H1 (cell line): ENCODE measurements at regions not wholly inside any gene's neighbourhood (a gene's known extent, or its start where the extent isn't known, plus 50 kb on each side); places are given as distances from the start of the nearest gene placed in this dataset.

Source experiments
- CTCF ChIA-PET: fragments of 300-600 bp; sonication (Branson Sonifier 250); formaldehyde crosslinking; loops from one replicate; lab custom pipeline; 2021; ENCODE audit not compliant: partially characterized antibody; lab: Charles Lee
- POLR2A ChIA-PET: fragments of 300-600 bp; sonication (Branson Sonifier 250); formaldehyde crosslinking; loops from one replicate; lab custom pipeline; 2021; ENCODE audit warnings: inconsistent platforms; ENCODE audit not compliant: partially characterized antibody; lab: Charles Lee
- DNase-seq, 2 experiments: peaks; one replicate each; pipeline versions ENCODE4 v3.0.0 to v3.0.0-alpha.2; 2010 to 2022; ENCODE audit warnings: low spot score in 2 of 2, low read depth in 1 of 2, mixed read lengths in 1 of 2
- FAIRE-seq: peaks from 2 replicates; lab custom pipeline; 2011; peaks lifted over from hg19 to GRCh38; lab: Jason Lieb, UNC
- H2AFZ ChIP-seq: 2 replicates; pipeline ENCODE4 v1.8.1; 2012; ENCODE audit warnings: low read length, inconsistent platforms
- H2AK5ac ChIP-seq: 2 replicates; pipeline ENCODE4 v1.6.1; 2013; ENCODE audit warnings: low read depth, low read length
- H2BK120ac ChIP-seq: replicated peaks from 2 replicates; pipeline ENCODE3; 2013; ENCODE audit warnings: low read depth, low read length, inconsistent platforms
- H2BK12ac ChIP-seq: 2 replicates; pipeline ENCODE4 v1.6.1; 2013; ENCODE audit warnings: low read depth, low read length
- H2BK15ac ChIP-seq: 2 replicates; pipeline ENCODE4 v1.6.1; 2013; ENCODE audit warnings: low read length
- H2BK20ac ChIP-seq: 2 replicates; pipeline ENCODE4 v1.6.1; 2013; ENCODE audit warnings: low read length
- H2BK5ac ChIP-seq: 2 replicates; pipeline ENCODE4 v1.6.1; 2013; ENCODE audit warnings: low read depth, low read length
- H3K14ac ChIP-seq: 2 replicates; pipeline ENCODE4 v1.6.1; 2013; ENCODE audit warnings: inconsistent platforms; ENCODE audit not compliant: insufficient read length
- H3K18ac ChIP-seq: 2 replicates; pipeline ENCODE4 v1.6.1; 2013; ENCODE audit warnings: low read length; ENCODE audit errors: extremely low read depth
- H3K23ac ChIP-seq: 2 replicates; pipeline ENCODE4 v1.6.1; 2013; ENCODE audit warnings: inconsistent platforms; ENCODE audit not compliant: insufficient read length
- H3K23me2 ChIP-seq: 2 replicates; pipeline ENCODE4 v1.6.1; 2013; ENCODE audit warnings: low read depth, low read length
- H3K27ac ChIP-seq: 2 replicates; pipeline ENCODE4 v1.6.1; 2011; ENCODE audit warnings: low read depth, low read length, inconsistent platforms
- H3K27me3 ChIP-seq, 4 experiments: replicated peaks in 1 of 4; 1 replicate in 1 of 4; 2 replicates in 3 of 4; pipeline versions ENCODE4 v1.6.1 to v1.8.1; 2011 to 2013; ENCODE audit warnings: low read length in 3 of 4, mild to moderate bottlenecking in 3 of 4, inconsistent platforms in 2 of 4, mixed read lengths in 2 of 4, moderate library complexity in 1 of 4; ENCODE audit not compliant: control insufficient read depth in 3 of 4, insufficient read depth in 3 of 4; ENCODE audit errors: extremely low read depth in 1 of 4
- H3K36me3 ChIP-seq, 4 experiments: 2 replicates each; pipeline versions ENCODE4 v1.6.1 to v1.8.1; 2011 to 2013; ENCODE audit warnings: mild to moderate bottlenecking in 4 of 4, low read length in 3 of 4, moderate library complexity in 2 of 4, control low read depth in 1 of 4, inconsistent platforms in 1 of 4; ENCODE audit not compliant: insufficient read depth in 4 of 4, control insufficient read depth in 2 of 4
- H3K4ac ChIP-seq: replicated peaks from 2 replicates; pipeline ENCODE3; 2013; ENCODE audit warnings: low read length, low read depth, mixed read lengths, inconsistent platforms; ENCODE audit not compliant: insufficient read length
- H3K4me1 ChIP-seq, 4 experiments: replicated peaks in 1 of 4; 1 replicate in 1 of 4; 2 replicates in 3 of 4; pipeline versions ENCODE4 v1.6.1 to v1.8.1; 2011 to 2013; ENCODE audit warnings: low read length in 3 of 4, inconsistent platforms in 2 of 4, mixed read lengths in 1 of 4; ENCODE audit not compliant: insufficient read depth in 4 of 4, control insufficient read depth in 3 of 4
- H3K4me2 ChIP-seq, 2 experiments: 2 replicates each; pipeline versions ENCODE4 v1.6.1 to v1.8.1; 2011 to 2013; ENCODE audit warnings: low read depth in 2 of 2, low read length in 2 of 2, control low read depth in 1 of 2, inconsistent platforms in 1 of 2, mild to moderate bottlenecking in 1 of 2; ENCODE audit not compliant: insufficient read depth in 1 of 2
- H3K4me3 ChIP-seq, 4 experiments: fragments of 200-600, 300-600 bp in 1 of 4; sonication (generic), shearing (Covaris generic), sonication (Bioruptor Twin) in 1 of 4; 2 replicates each; pipeline versions ENCODE4 v1.5.1 to v1.8.1; 2011 to 2016; ENCODE audit warnings: low read length in 4 of 4, low read depth in 3 of 4, control low read depth in 2 of 4, inconsistent platforms in 2 of 4, mild to moderate bottlenecking in 2 of 4, mixed read lengths in 1 of 4, moderate library complexity in 1 of 4; ENCODE audit not compliant: insufficient read depth in 2 of 4; ENCODE audit errors: extremely low read depth in 1 of 4
- H3K56ac ChIP-seq: replicated peaks from 2 replicates; pipeline ENCODE3; 2013; ENCODE audit warnings: low read depth, mild to moderate bottlenecking, mixed read lengths, low read length, inconsistent platforms; ENCODE audit not compliant: insufficient read length
- H3K79me1 ChIP-seq: 2 replicates; pipeline ENCODE4 v1.6.1; 2013; ENCODE audit warnings: low read depth, low read length, control low read depth
- H3K79me2 ChIP-seq, 2 experiments: 2 replicates each; pipeline versions ENCODE4 v1.6.1 to v1.8.1; 2012 to 2013; ENCODE audit warnings: low read length in 2 of 2, mild to moderate bottlenecking in 2 of 2, inconsistent platforms in 1 of 2; ENCODE audit not compliant: insufficient read depth in 2 of 2, control insufficient read depth in 1 of 2
- H3K9ac ChIP-seq, 4 experiments: replicated peaks in 1 of 4; 1 replicate in 1 of 4; 2 replicates in 3 of 4; pipeline versions ENCODE4 v1.6.1 to v1.8.1; 2011 to 2013; ENCODE audit warnings: low read depth in 3 of 4, low read length in 3 of 4, control low read depth in 2 of 4, mild to moderate bottlenecking in 2 of 4, moderate library complexity in 2 of 4, inconsistent platforms in 1 of 4; ENCODE audit errors: extremely low read depth in 1 of 4
- H3K9me3 ChIP-seq, 2 experiments: 2 replicates each; pipeline versions ENCODE4 v1.6.1 to v1.8.1; 2012 to 2013; ENCODE audit warnings: mild to moderate bottlenecking in 2 of 2, moderate library complexity in 2 of 2, control low read depth in 1 of 2, inconsistent platforms in 1 of 2, low read depth in 1 of 2, low read length in 1 of 2, mixed read lengths in 1 of 2; ENCODE audit not compliant: insufficient read depth in 2 of 2
- H4K20me1 ChIP-seq, 2 experiments: replicated peaks in 1 of 2; 2 replicates each; pipeline versions ENCODE3 to v1.8.1; 2011 to 2013; ENCODE audit warnings: inconsistent platforms in 2 of 2, low read length in 2 of 2, mild to moderate bottlenecking in 1 of 2; ENCODE audit not compliant: insufficient read depth in 2 of 2, control insufficient read depth in 1 of 2
- H4K5ac ChIP-seq: 2 replicates; pipeline ENCODE4 v1.6.1; 2013; ENCODE audit warnings: low read length, low read depth, mixed read lengths, inconsistent platforms; ENCODE audit not compliant: insufficient read length
- H4K8ac ChIP-seq: 2 replicates; pipeline ENCODE4 v1.8.0; 2013; ENCODE audit warnings: mild to moderate bottlenecking, moderate library complexity, low read length, inconsistent platforms; ENCODE audit not compliant: insufficient read depth; ENCODE audit errors: extremely low read depth
- H4K91ac ChIP-seq: replicated peaks from 2 replicates; pipeline ENCODE3; 2013; ENCODE audit warnings: low read length, mixed read lengths, inconsistent platforms; ENCODE audit not compliant: insufficient read length
- CBX8 ChIP-seq: fragments of 300-800, 300-1000 bp; sonication (generic); IDR thresholded peaks from 2 replicates; pipeline ENCODE4 v1.7.1; 2016; ENCODE audit warnings: low read depth, low read length, borderline replicate concordance
- CHD1 ChIP-seq: IDR thresholded peaks from 2 replicates; pipeline ENCODE4 v1.6.1; 2012; ENCODE audit warnings: low read depth, low read length, improper control_type of control experiment
- CHD2 ChIP-seq: IDR thresholded peaks from 2 replicates; pipeline ENCODE4 v1.6.1; 2012; ENCODE audit warnings: low read length, improper control_type of control experiment
- CTBP2 ChIP-seq: IDR thresholded peaks from 2 replicates; pipeline ENCODE4 v1.7.0; 2011; ENCODE audit warnings: borderline replicate concordance, mild to moderate bottlenecking, moderate library complexity, mixed read lengths, low read length; ENCODE audit not compliant: insufficient read depth, insufficient read length
- EP300 ChIP-seq, 2 experiments: IDR thresholded peaks; 1 replicate in 1 of 2; 2 replicates in 1 of 2; pipeline ENCODE4 v1.6.1; 2011 to 2012; ENCODE audit warnings: low read depth in 2 of 2, low read length in 2 of 2, mild to moderate bottlenecking in 2 of 2, borderline replicate concordance in 1 of 2, inconsistent platforms in 1 of 2, moderate library complexity in 1 of 2
- EZH2 ChIP-seq: fragments of 200-600 bp; sonication (generic); IDR thresholded peaks from 2 replicates; pipeline ENCODE4 v1.7.1; 2012; ENCODE audit warnings: low read depth, mild to moderate bottlenecking, moderate library complexity, low read length, inconsistent platforms; ENCODE audit not compliant: severe bottlenecking
- FOSL1 ChIP-seq: IDR thresholded peaks from 2 replicates; pipeline ENCODE4 v1.6.1; 2011; ENCODE audit warnings: mild to moderate bottlenecking, low read depth, low read length, moderate library complexity; ENCODE audit not compliant: insufficient read depth
- POU5F1 ChIP-seq: IDR thresholded peaks from 2 replicates; pipeline ENCODE4 v1.6.1; 2011; ENCODE audit warnings: low read depth, mild to moderate bottlenecking, low read length, moderate library complexity
- RAD21 ChIP-seq, 2 experiments: IDR thresholded peaks in 1 of 2; conservative IDR thresholded peaks in 1 of 2; 2 replicates each; pipeline ENCODE4 v1.6.1; 2011; ENCODE audit warnings: low read depth in 2 of 2, low read length in 2 of 2, improper control_type of control experiment in 1 of 2, inconsistent platforms in 1 of 2, mild to moderate bottlenecking in 1 of 2, moderate library complexity in 1 of 2
- SIRT6 ChIP-seq: IDR thresholded peaks from one replicate; pipeline ENCODE4 v1.7.1; 2012; ENCODE audit warnings: low read length, inconsistent platforms
- WGBS, 2 experiments: shearing (Covaris generic) in 1 of 2; methylation state at CpG; one replicate each; pipeline versions ENCODE4 v1.1.6 to v1.1.7; 2013 to 2015; ENCODE audit warnings: low lambda C conversion rate in 2 of 2, mixed read lengths in 2 of 2, inconsistent platforms in 1 of 2, low coverage in 1 of 2, missing lambda C conversion rate in 1 of 2; ENCODE audit not compliant: insufficient replicate concordance in 2 of 2, insufficient coverage in 1 of 2, insufficient read length in 1 of 2; ENCODE audit errors: extremely low coverage in 1 of 2, missing lambda C conversion rate in 1 of 2; 5-methylcytosine and 5-hydroxymethylcytosine counted together

DNA sequence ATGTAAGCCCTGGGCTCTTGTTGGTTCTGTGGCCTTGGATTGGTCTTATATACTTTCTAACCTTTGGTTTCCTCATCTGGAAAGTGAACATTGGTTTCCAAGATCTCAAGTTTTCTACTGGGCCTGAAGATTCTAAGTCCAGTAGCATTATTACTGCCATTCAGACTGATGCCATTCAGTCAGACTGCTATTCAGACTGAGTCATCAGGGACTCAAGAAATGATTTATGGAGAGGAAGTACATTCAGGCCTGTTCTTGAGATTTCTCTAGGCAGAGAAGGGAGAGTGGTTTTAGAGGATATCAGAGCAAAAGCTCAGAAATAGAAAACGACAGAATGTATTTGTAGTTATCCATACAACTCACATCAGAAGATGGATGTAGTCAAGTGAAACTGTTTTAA lies 557.2 kb downstream of the NR2F2 start:
- Histone ChIP-seq H3K4me3 (no peak overlapping the region), H2BK15ac (no peak overlapping the region), H3K36me3 (no peaks in the 10 kb centered on the region), H3K27ac (no peak overlapping the region), H2AFZ (no peak overlapping the region), H3K18ac (no peak overlapping the region), H3K23ac (no peak overlapping the region), H3K23me2 (peaks cover 2% of the 10 kb centered on the region; the same call in 1 of the 2 replicates), H3K9me3 (no peaks in the 10 kb centered on the region), H3K9ac (no peak overlapping the region), H4K91ac (no peak overlapping the region), H3K79me1 (no peaks in the 10 kb centered on the region), H3K79me2 (no peaks in the 10 kb centered on the region), H2BK20ac (no peak overlapping the region), H4K8ac (no peak overlapping the region), H3K14ac (no peak overlapping the region), H2BK12ac (no peak overlapping the region), H4K20me1 (no peaks in the 10 kb centered on the region), H3K4ac (no peak overlapping the region), H3K4me1 (peaks cover 0 to 10% (median 0%) of the 10 kb centered on the region in 4 experiments; a peak in 2 of 7 replicates), H3K27me3 (no peaks in the 10 kb centered on the region), H2AK5ac (no peak overlapping the region), H3K56ac (no peak overlapping the region), H3K4me2 (no peak overlapping the region), H4K5ac (no peak overlapping the region), H2BK5ac (no peak overlapping the region), H2BK120ac (no peak overlapping the region)
- ChIA-PET CTCF (no interaction called here), POLR2A (no interaction called here)
- FAIRE-seq = no peak
- no peak for DNase-seq
- WGBS, 2 experiments = 94% methylated on average over 1 of the region's 1 CpG; no CpG with 5 or more reads in 1 of the 2 experiments
- TF ChIP-seq FOSL1 = no peak
- TF ChIP-seq SIRT6 = no peak
- no peak for TF ChIP-seq RAD21 (IDR thresholded peaks at IDR 0.05 in 1 of 2, conservative IDR thresholded peaks at IDR 0.05 in 1 of 2; ENCODE audit: low read depth in 2 of 2, low read length in 2 of 2)
- TF ChIP-seq EP300 (IDR thresholded peaks at IDR 0.05; ENCODE audit: borderline replicate concordance in 1 of 2, low read depth in 2 of 2, low read length in 2 of 2) = no peak
- no peak for TF ChIP-seq CTBP2
- no peak for TF ChIP-seq EZH2
- no peak for TF ChIP-seq CBX8
- TF ChIP-seq CHD2 = no peak
- TF ChIP-seq CHD1 = no peak
- no peak for TF ChIP-seq POU5F1
